ENCODE measurements at regions not wholly inside any gene's neighbourhood (a gene's known extent, or its start where the extent isn't known, plus 50 kb on each side); places are given as distances from the start of the nearest gene placed in this dataset.
"Not testable (repeated sequence)": the region's sequence is repeated elsewhere in the genome, so short reads cannot be mapped to it uniquely, and the experiment has no call there.

DNA sequence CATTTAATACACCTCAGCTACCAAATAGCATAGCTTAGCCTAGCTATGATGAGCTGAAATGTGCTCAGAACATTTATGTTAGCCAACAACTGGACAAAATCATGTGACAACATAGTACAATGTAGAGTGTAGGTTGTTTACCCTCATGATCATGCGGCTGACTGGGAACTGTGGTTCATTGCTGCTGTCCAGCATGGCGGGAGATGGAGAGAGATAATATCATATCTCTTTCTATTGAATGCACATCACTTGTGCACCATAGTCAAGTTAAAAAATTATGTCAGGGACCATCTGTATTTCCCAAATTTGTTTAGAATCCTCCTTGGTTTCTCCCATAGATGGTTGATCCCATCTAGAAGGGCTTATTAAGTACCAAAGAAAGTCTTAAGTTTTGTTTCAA is 151.1 kb upstream of the ELL2 start:
- DNase-seq = no peak
- Mint-ChIP-seq H3K4me1 (peaks cover 11% of the 10 kb centered on the region), H3K27ac (no peak overlapping the region), H3K36me3 (no peaks in the 10 kb centered on the region), H3K27me3 (no peaks in the 10 kb centered on the region), H3K9me3 (no peaks in the 10 kb centered on the region), H3K4me3 (no peak overlapping the region)
- CTCF ChIA-PET = no interaction called here

DNA sequence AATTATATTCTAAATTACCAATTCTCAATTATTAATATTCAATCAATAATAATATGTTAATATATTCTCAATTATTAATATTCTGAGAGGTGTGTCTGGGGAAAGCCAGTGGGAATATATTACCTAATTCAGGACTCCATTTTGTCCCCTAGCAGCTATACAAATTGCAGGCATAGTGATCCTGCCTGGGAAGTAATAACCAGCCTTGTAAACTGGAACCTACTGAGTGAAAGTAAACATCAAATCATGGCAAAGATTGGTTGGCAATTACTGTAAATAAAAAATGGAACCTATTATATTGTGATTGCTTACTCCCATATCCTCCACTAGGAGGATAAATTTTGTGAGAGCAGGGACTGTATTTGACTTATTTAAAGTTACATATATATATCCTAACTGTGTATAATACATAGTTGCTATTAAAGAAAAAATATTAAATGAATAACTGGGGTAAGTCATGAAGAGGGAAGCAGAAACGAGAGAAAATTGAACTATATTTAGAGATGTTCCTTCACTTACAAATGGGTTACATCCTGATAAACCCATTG is 150.5 kb upstream of the ELL2 start:
- Mint-ChIP-seq H3K4me1 (peaks cover 11% of the 10 kb centered on the region), H3K4me3 (no peak overlapping the region), H3K36me3 (no peaks in the 10 kb centered on the region), H3K9me3 (no peaks in the 10 kb centered on the region), H3K27me3 (no peaks in the 10 kb centered on the region), H3K27ac (no peak overlapping the region)
- no peak for DNase-seq
- CTCF ChIA-PET = interaction anchor here (0.7 to 1.0 kb wide), 2 partner anchors 151 to 466 kb away, joined by 3 read pairs; partner anchors contain the start of genes ELL2 and RFESD

DNA sequence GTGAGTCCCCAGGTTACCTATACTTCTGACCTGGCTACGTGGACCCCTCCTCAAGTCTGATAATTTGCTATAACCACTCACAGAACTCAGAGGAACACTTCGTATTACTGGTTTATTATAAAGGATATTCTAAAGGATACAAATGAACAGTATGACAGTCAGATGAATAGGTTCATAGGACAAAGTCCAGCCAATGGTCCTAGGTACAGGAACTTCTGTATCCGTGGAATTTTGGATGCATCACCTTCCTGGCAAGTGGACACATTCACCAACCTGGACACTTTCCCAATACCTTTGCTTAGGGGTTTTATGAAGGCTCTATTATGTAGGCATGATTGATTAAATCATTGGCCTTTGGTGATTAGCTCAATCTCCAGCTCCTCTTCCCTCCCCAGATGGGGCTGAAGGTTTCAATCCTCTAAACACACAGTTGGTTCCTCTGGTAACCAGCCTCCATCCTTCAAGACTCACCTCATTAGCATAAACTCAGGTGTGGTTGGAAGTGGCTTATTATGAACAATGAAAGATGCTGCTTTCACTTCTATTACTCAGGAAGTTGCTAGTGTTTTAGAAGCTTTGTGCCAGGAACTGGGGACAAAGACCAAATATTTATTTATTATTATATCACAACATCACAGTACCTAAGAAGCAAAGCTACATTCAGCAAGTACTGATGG is 149.6 kb upstream of the ELL2 start:
- Mint-ChIP-seq H3K4me1 (peaks cover 11% of the 10 kb centered on the region), H3K27ac (no peak overlapping the region), H3K9me3 (no peaks in the 10 kb centered on the region), H3K27me3 (no peaks in the 10 kb centered on the region), H3K36me3 (no peaks in the 10 kb centered on the region), H3K4me3 (no peak overlapping the region)
- no peak for DNase-seq
- CTCF ChIA-PET = interaction anchor here (0.7 to 1.0 kb wide), 2 partner anchors 150 to 465 kb away, joined by 3 read pairs; partner anchors contain the start of genes ELL2 and RFESD

DNA sequence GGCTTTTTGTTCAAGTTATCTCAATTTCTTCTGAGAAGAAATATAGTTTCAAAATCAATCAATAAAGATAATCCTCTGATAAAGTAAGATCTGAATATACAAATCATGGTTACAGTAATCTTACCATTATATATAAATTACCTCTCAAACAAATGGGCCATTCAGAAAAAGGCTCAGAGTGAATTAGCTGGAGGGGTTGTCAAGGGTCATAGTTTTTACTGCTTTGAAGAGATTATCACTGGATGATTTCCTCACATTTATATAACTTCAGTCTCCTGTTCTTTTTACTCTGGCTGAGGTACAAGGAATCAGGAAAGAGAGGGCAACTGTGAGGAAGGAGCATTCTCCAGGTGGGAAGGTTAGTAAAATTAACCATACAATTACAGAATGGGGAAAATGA is 148.6 kb upstream of the ELL2 start:
- H3K4me3 Mint-ChIP-seq = no peak overlapping the region
- CTCF ChIA-PET = no interaction called here
- H3K27ac Mint-ChIP-seq = no peak overlapping the region
- no peaks in the 10 kb centered on the region for H3K9me3 Mint-ChIP-seq
- peaks cover 5% of the 10 kb centered on the region for H3K4me1 Mint-ChIP-seq
- H3K36me3 Mint-ChIP-seq = no peaks in the 10 kb centered on the region
- DNase-seq = no peak
- H3K27me3 Mint-ChIP-seq = no peaks in the 10 kb centered on the region

DNA sequence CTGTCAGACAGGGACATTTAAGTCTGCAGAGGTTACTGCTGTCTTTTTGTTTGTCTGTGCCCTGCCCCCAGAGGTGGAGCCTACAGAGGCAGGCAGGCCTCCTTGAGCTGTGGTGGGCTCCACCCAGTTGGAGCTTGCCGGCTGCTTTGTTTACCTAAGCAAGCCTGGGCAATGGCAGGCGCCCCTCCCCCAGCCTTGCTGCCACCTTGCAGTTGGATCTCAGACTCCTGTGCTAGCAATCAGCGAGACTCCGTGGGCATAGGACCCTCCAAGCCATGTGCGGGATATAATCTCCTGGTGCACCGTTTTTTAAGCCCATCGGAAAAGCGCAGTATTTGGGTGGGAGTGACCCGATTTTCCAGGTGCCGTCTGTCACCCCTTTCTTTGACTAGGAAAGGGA is 147.0 kb upstream of the ELL2 start:
- H3K27me3 Mint-ChIP-seq, H3K9me3 Mint-ChIP-seq, H3K4me1 Mint-ChIP-seq, H3K27ac Mint-ChIP-seq, DNase-seq, H3K4me3 Mint-ChIP-seq, H3K36me3 Mint-ChIP-seq: not testable (repeated sequence)
- CTCF ChIA-PET = interaction anchor here (0.7 kb wide), 1 partner anchor 41 kb away, joined by 4 read pairs; no protein-coding TSS in a partner anchor

DNA sequence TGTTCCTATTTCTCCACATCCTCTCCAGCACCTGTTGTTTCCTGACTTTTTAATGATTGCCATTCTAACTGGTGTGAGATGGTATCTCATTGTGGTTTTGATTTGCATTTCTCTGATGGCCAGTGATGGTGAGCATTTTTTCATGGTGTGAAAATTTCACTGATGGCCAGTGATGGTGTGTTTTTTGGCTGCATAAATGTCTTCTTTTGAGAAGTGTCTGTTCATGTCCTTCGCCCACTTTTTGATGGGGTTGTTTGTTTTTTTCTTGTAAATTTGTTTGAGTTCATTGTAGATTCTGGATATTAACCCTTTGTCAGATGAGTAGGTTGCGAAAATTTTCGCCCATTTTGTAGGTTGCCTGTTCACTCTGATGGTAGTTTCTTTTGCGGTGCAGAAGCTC is 142.2 kb upstream of the ELL2 start:
- H3K4me3 Mint-ChIP-seq, H3K27me3 Mint-ChIP-seq, H3K36me3 Mint-ChIP-seq, DNase-seq, H3K27ac Mint-ChIP-seq, H3K9me3 Mint-ChIP-seq, H3K4me1 Mint-ChIP-seq, CTCF ChIA-PET: not testable (repeated sequence)

DNA sequence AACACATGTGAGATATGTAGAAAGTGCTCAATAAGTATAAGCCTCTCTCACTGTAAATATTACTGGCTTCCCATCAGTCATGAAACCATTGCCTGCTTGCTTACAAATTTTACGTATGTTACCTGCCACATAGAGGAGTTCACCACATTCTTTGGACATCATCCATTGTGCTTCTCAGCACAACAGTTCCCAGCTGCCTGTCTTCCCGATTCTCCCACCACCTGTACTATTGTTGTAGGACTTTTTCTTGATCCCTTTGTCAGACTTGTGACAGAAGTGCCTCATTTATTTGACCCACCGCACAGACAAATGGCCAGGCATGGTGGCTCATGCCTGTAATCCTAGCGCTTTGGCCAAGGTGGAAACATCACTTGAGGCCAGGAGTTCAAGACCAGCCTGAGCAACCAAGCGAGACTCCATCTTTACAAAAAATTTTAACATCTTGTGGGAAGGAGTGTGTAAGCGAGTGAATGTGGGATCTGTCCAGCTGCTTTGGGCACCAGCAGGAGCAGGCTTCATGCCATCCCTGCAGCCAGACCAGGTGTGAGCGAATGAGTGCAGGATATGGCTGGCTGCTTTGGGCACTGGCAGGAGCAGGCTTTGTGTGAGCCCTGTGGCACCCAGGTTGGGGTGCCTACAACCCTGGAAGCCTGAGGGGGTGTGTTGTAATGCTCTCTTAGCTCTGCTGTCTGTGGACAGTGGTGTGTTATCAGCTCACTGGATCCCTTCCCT is 139.9 kb upstream of the ELL2 start:
- CTCF ChIA-PET = no interaction called here
- Mint-ChIP-seq H3K4me1 (no peaks in the 10 kb centered on the region), H3K27ac (no peak overlapping the region), H3K27me3 (peaks cover 4% of the 10 kb centered on the region), H3K36me3 (no peaks in the 10 kb centered on the region), H3K9me3 (no peaks in the 10 kb centered on the region), H3K4me3 (no peak overlapping the region)
- no peak for DNase-seq

DNA sequence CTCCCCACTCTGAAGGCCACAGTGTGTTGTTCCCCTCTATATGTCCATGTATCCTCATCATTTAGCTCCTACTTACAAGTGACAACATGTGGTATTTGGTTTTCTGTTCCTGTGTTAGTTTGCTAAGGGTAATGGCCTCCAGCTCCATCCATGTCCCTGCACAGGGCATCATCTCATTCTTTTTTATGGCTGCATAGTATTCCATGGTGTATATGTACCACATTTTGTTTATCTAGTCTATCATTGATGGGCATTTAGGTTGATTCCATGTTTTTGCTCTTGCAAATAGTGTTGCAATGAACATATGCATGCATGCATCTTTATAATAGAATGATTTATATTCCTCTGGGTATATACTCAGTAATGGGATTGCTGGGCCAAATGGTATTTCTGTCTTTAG is 135.8 kb upstream of the ELL2 start:
- DNase-seq, H3K4me1 Mint-ChIP-seq, CTCF ChIA-PET, H3K9me3 Mint-ChIP-seq, H3K36me3 Mint-ChIP-seq, H3K4me3 Mint-ChIP-seq, H3K27ac Mint-ChIP-seq, H3K27me3 Mint-ChIP-seq: not testable (repeated sequence)

DNA sequence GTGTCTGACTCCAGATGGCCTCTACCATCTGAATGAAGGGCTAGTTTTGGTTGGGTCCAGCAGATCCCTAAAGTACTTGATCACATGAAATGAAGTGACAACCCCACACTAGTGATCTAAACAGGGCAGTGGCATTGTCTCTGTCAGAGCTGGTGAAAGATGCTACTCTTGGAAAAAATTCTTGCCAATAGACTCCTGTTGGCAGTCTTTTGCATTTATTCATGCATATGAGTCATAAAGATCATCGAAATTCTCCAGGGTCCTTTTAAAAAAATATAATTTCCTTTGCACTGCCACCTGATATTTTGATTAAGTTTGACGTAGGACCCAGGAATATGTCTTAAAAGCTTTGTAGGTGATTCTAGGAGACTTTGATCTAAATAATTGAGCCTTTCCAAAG is 135.1 kb upstream of the ELL2 start:
- no peaks in the 10 kb centered on the region for H3K4me1 Mint-ChIP-seq
- CTCF ChIA-PET = no interaction called here
- no peak overlapping the region for H3K27ac Mint-ChIP-seq
- DNase-seq = no peak
- H3K36me3 Mint-ChIP-seq = no peaks in the 10 kb centered on the region
- no peaks in the 10 kb centered on the region for H3K27me3 Mint-ChIP-seq
- H3K9me3 Mint-ChIP-seq = no peaks in the 10 kb centered on the region
- H3K4me3 Mint-ChIP-seq = no peak overlapping the region

DNA sequence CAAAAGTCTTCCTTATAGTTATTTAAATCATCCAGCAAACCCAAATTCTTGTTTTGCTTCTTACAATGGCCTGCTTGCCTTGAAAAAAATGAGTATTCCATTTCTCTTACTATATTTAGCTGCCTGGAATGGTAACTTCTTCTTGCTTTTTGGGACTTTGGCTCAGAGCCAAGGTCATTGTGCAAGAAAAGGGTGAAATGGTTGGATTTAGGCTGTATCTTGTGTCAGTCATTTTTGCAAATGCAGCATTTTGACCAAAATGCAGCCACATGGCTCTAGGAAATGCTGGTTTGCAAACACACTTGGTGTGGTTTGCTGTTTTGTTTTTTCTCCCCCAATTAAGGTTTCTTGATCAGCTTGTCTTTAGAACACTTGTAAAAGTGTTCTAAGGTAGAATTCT is 133.3 kb upstream of the ELL2 start:
- Mint-ChIP-seq H3K27ac (no peak overlapping the region), H3K36me3 (no peaks in the 10 kb centered on the region), H3K9me3 (no peaks in the 10 kb centered on the region), H3K4me3 (no peak overlapping the region), H3K27me3 (peaks cover 3% of the 10 kb centered on the region), H3K4me1 (no peaks in the 10 kb centered on the region)
- no peak for DNase-seq
- CTCF ChIA-PET = no interaction called here

DNA sequence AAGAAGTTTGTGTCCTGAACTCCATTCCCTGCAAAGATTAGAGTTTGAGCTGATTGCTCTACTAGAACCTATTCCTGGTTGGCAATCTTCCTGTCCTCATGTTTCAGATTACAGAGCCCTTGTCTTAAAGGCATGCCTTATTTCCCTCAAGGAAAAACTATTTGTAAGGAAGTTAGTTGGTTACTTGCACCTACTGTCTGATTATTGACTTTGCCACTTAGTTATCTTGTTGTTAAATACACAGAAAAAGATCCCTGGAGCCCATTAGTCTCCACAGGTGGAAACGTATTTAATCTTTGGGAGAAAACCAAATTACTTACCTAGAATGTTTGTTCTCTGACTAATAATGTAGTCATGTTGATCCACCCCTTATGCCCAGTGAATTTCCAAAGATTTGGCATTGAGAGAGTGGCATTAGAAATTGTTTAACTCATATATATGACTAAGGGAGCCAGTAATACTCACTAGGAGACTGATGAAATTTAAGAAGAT is 132.3 kb upstream of the ELL2 start:
- Mint-ChIP-seq H3K9me3 (no peaks in the 10 kb centered on the region), H3K4me1 (no peaks in the 10 kb centered on the region), H3K4me3 (no peak overlapping the region), H3K27me3 (peaks cover 3% of the 10 kb centered on the region), H3K27ac (no peak overlapping the region), H3K36me3 (no peaks in the 10 kb centered on the region)
- CTCF ChIA-PET = no interaction called here
- no peak for DNase-seq

DNA sequence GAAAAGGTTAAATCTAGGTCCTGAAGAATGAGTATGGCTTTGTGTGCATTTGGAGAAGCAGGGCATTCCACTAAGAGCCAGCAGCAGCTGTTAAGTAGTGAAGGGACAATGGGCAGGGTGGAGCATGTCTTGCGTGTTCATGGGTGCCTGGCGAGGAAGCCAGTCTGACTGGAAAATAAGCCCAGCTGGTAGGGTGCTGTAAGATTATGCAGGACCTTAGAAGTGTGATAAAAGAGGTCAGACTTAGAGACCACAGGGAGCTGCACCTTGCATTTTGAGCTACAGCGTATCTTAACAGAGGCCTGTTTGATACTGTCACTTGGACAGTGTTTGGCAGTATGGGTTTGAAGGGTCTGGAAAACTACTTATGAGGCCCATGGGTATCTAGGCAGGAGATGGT is 131.7 kb upstream of the ELL2 start:
- CTCF ChIA-PET = no interaction called here
- no peak for DNase-seq
- no peaks in the 10 kb centered on the region for H3K9me3 Mint-ChIP-seq
- H3K27ac Mint-ChIP-seq = no peak overlapping the region
- no peaks in the 10 kb centered on the region for H3K36me3 Mint-ChIP-seq
- H3K27me3 Mint-ChIP-seq = peaks cover 3% of the 10 kb centered on the region
- no peaks in the 10 kb centered on the region for H3K4me1 Mint-ChIP-seq
- H3K4me3 Mint-ChIP-seq = no peak overlapping the region

DNA sequence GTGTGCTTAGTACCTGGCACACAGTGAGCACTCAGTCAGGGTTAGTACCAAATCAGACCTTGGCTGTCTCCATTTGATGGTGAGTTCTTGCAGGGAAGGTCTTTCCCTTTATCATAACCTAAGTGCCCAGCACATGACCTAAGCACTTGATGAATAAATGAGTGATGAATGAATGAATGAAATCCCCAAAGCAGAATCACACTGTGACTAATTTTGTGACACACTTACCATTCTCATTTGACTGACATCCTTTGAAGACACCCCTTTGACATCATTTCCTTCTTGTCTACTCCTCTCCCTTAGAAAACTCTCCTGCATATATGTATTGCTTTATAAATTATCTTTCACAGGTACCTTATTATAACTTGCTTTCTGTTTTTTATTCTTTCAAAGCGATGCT is 130.2 kb upstream of the ELL2 start:
- CTCF ChIA-PET = no interaction called here
- Mint-ChIP-seq H3K4me1 (no peaks in the 10 kb centered on the region), H3K36me3 (no peaks in the 10 kb centered on the region), H3K9me3 (no peaks in the 10 kb centered on the region), H3K27me3 (peaks cover 6% of the 10 kb centered on the region), H3K4me3 (no peak overlapping the region), H3K27ac (no peak overlapping the region)
- DNase-seq = no peak

DNA sequence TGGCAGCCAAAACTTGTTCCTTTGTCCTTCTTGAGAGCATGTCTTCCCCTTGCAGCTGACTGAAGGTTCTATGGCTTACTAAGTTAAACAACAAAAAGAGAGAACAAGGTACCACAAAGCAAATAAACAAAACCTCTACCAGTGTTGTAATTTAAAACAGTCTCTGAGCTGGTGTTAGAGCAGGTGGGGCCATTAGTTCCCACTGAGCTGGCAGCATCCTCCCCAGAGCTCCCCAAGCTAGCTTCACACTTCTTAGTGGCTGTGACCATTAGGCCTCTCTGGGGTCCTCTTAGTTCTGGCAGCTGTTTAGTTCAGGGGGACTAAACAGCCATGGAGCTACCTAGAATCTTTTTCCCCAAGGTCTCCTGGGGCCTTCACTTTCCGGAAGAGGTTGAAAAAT is 128.6 kb upstream of the ELL2 start:
- Mint-ChIP-seq H3K27ac (no peak overlapping the region), H3K9me3 (no peaks in the 10 kb centered on the region)

More for the DNA sequence above, 128.6 kb upstream of the ELL2 start:
- Mint-ChIP-seq H3K36me3 (no peaks in the 10 kb centered on the region), H3K27me3 (peaks cover 6% of the 10 kb centered on the region), H3K4me1 (no peaks in the 10 kb centered on the region), H3K4me3 (no peak overlapping the region)
- DNase-seq = no peak
- CTCF ChIA-PET = no interaction called here
